ENCODE measurements at regions not wholly inside any gene's neighbourhood (a gene's known extent, or its start where the extent isn't known, plus 50 kb on each side); places are given as distances from the start of the nearest gene placed in this dataset.

DNA sequence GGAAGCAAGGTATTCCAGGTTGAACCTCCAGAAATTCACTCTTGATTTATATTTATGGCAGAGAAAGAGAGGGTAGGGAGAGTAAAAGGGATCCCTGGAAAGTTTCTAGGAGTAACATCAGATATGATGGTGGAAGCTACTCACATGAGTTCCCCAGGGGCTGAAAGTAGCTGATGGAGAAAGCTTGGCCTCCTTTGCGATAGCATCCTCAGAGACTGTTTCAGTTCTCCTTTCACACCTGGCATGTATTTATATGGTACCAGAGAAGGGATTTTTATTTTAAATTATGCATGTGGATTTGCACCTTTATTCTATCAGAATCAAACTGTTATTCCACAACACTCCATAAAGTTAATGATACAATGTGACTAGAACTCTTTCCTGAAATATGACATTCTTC, 126.3 kb upstream of the OSR1 start:
- Histone ChIP-seq H3K27me3 (replicated peaks in 2 of 5; ENCODE audit: control insufficient read depth in 4 of 5, insufficient read depth in 5 of 5, low read length in 4 of 5) (peaks cover 0 to 24% (median 4%) of the 10 kb centered on the region in 5 experiments), H3K9me3 (ENCODE audit: control extremely low read depth in 1 of 5, control insufficient read depth in 4 of 5, insufficient read depth in 2 of 5, low read depth in 1 of 5, low read length in 4 of 5) (peaks cover 0 to 3% (median 0%) of the 10 kb centered on the region in 5 experiments), H3K4me1 (ENCODE audit: control extremely low read depth in 1 of 4, control insufficient read depth in 4 of 4, insufficient read depth in 4 of 4, low read length in 3 of 4) (no peaks in the 10 kb centered on the region), H3K27ac (ENCODE audit: insufficient read depth in 1 of 2, low read depth in 1 of 2, low read length in 2 of 2, poor library complexity in 1 of 2, severe bottlenecking in 2 of 2) (no peak overlapping the region), H3K4me3 (ENCODE audit: control insufficient read depth in 1 of 7, extremely low read depth in 1 of 7, insufficient read depth in 4 of 7, low read depth in 2 of 7, low read length in 6 of 7) (no peak overlapping the region), H3K36me3 (ENCODE audit: control insufficient read depth in 4 of 4, insufficient read depth in 4 of 4, low read length in 3 of 4) (no peaks in the 10 kb centered on the region)
- no peak for DNase-seq
- WGBS (ENCODE audit: insufficient coverage), result no CpG with 5 or more reads among the region's 1 CpG
- POLR2A ChIA-PET, result no interaction called here
- CTCF ChIA-PET, result no interaction called here

DNA sequence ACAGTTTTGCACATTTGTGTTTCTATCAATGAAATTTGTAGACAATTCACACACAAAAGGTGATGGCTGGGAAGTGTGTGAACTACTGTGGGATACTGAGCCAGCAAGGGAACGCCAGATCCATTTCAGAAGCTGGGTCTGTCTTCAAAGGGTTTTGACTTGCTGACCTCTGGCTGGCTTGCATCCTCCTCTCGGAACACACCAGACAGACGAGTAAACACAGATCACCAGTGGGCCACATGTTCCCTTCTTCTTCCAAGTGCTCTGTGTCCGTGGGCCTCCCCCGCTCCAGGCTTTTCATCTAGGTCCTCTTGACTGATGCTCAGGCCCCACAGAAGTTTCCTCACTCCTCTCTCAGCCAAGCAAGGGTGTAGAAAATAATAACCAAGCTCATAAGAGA, 122.2 kb upstream of the OSR1 start:
- ChIA-PET POLR2A (no interaction called here), CTCF (no interaction called here)
- Histone ChIP-seq H3K27me3 (replicated peaks in 2 of 5; ENCODE audit: control insufficient read depth in 4 of 5, insufficient read depth in 5 of 5, low read length in 4 of 5) (peaks cover 0 to 42% (median 12%) of the 10 kb centered on the region in 5 experiments), H3K4me1 (ENCODE audit: control extremely low read depth in 1 of 4, control insufficient read depth in 4 of 4, insufficient read depth in 4 of 4, low read length in 3 of 4) (no peaks in the 10 kb centered on the region), H3K4me3 (ENCODE audit: control insufficient read depth in 1 of 7, extremely low read depth in 1 of 7, insufficient read depth in 4 of 7, low read depth in 2 of 7, low read length in 6 of 7) (no peak overlapping the region), H3K36me3 (ENCODE audit: control insufficient read depth in 4 of 4, insufficient read depth in 4 of 4, low read length in 3 of 4) (no peaks in the 10 kb centered on the region), H3K27ac (ENCODE audit: insufficient read depth in 1 of 2, low read depth in 1 of 2, low read length in 2 of 2, poor library complexity in 1 of 2, severe bottlenecking in 2 of 2) (no peak overlapping the region), H3K9me3 (ENCODE audit: control extremely low read depth in 1 of 5, control insufficient read depth in 4 of 5, insufficient read depth in 2 of 5, low read depth in 1 of 5, low read length in 4 of 5) (peaks cover 0 to 5% (median 0%) of the 10 kb centered on the region in 5 experiments)
- 100% methylated on average over 3 of the region's 5 CpGs for WGBS (ENCODE audit: insufficient coverage)
- DNase-seq, result no peak

DNA sequence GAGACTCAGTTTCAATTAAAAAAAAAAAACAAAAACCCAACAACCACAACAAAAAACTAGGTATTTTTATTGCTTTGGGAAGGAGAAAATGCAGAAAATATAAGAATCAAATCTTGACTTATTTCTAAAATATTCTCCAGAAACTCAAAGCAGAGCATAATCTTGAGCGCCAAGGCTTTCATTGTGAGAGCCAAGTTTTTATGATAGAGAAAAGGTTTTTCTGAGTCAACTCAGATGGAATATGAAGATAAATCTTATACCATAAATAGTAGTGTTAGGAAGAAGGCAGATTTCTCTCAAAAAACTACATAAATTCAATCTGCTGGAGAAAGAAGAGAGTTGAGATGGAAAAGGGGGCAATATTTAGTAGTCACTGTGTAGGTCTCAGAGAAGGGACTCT, 121.2 kb upstream of the OSR1 start:
- peaks cover 0 to 5% (median 0%) of the 10 kb centered on the region in 5 experiments for H3K9me3 ChIP-seq (ENCODE audit: control extremely low read depth in 1 of 5, control insufficient read depth in 4 of 5, insufficient read depth in 2 of 5, low read depth in 1 of 5, low read length in 4 of 5)

GRCh38 chr2:19478409-19478808, 120.0 kb upstream of the OSR1 start:
- peaks cover 0 to 48% (median 13%) of the 10 kb centered on the region in 5 experiments for H3K27me3 ChIP-seq (replicated peaks in 2 of 5; ENCODE audit: control insufficient read depth in 4 of 5, insufficient read depth in 5 of 5, low read length in 4 of 5)
- H3K36me3 ChIP-seq (ENCODE audit: control insufficient read depth in 4 of 4, insufficient read depth in 4 of 4, low read length in 3 of 4), result no peaks in the 10 kb centered on the region
- peaks cover 0 to 5% (median 0%) of the 10 kb centered on the region in 5 experiments for H3K9me3 ChIP-seq (ENCODE audit: control extremely low read depth in 1 of 5, control insufficient read depth in 4 of 5, insufficient read depth in 2 of 5, low read depth in 1 of 5, low read length in 4 of 5)
- H3K4me3 ChIP-seq (ENCODE audit: control insufficient read depth in 1 of 7, extremely low read depth in 1 of 7, insufficient read depth in 4 of 7, low read depth in 2 of 7, low read length in 6 of 7), result no peak overlapping the region
- ChIA-PET CTCF (no interaction called here), POLR2A (no interaction called here)
- WGBS (ENCODE audit: insufficient coverage), result no CpG with 5 or more reads among the region's 1 CpG
- H3K27ac ChIP-seq (ENCODE audit: insufficient read depth in 1 of 2, low read depth in 1 of 2, low read length in 2 of 2, poor library complexity in 1 of 2, severe bottlenecking in 2 of 2), result no peak overlapping the region
- DNase-seq, result no peak
- H3K4me1 ChIP-seq (ENCODE audit: control extremely low read depth in 1 of 4, control insufficient read depth in 4 of 4, insufficient read depth in 4 of 4, low read length in 3 of 4), result peaks cover 5 to 13% (median 9%) of the 10 kb centered on the region in 4 experiments

More for the DNA sequence above, 121.2 kb upstream of the OSR1 start:
- WGBS (ENCODE audit: insufficient coverage), result no CpG with 5 or more reads among the region's 1 CpG
- CTCF ChIA-PET, result no interaction called here
- POLR2A ChIA-PET, result no interaction called here
- no peak overlapping the region for H3K27ac ChIP-seq (ENCODE audit: insufficient read depth in 1 of 2, low read depth in 1 of 2, low read length in 2 of 2, poor library complexity in 1 of 2, severe bottlenecking in 2 of 2)
- H3K27me3 ChIP-seq (replicated peaks in 2 of 5; ENCODE audit: control insufficient read depth in 4 of 5, insufficient read depth in 5 of 5, low read length in 4 of 5), result peaks cover 0 to 48% (median 12%) of the 10 kb centered on the region in 5 experiments
- peaks cover 0 to under 1% (median under 1%) of the 10 kb centered on the region in 4 experiments for H3K4me1 ChIP-seq (ENCODE audit: control extremely low read depth in 1 of 4, control insufficient read depth in 4 of 4, insufficient read depth in 4 of 4, low read length in 3 of 4)
- H3K4me3 ChIP-seq (ENCODE audit: control insufficient read depth in 1 of 7, extremely low read depth in 1 of 7, insufficient read depth in 4 of 7, low read depth in 2 of 7, low read length in 6 of 7), result no peak overlapping the region
- no peaks in the 10 kb centered on the region for H3K36me3 ChIP-seq (ENCODE audit: control insufficient read depth in 4 of 4, insufficient read depth in 4 of 4, low read length in 3 of 4)
- DNase-seq, result no peak

- no peak for DNase-seq
- WGBS (ENCODE audit: insufficient coverage), result no CpG with 5 or more reads among the region's 2 CpGs
- Histone ChIP-seq H3K4me3 (ENCODE audit: control insufficient read depth in 1 of 7, extremely low read depth in 1 of 7, insufficient read depth in 4 of 7, low read depth in 2 of 7, low read length in 6 of 7) (no peak overlapping the region), H3K4me1 (ENCODE audit: control extremely low read depth in 1 of 4, control insufficient read depth in 4 of 4, insufficient read depth in 4 of 4, low read length in 3 of 4) (peaks cover 7 to 21% (median 12%) of the 10 kb centered on the region in 4 experiments), H3K27me3 (replicated peaks in 2 of 5; ENCODE audit: control insufficient read depth in 4 of 5, insufficient read depth in 5 of 5, low read length in 4 of 5) (peaks cover 8 to 62% (median 16%) of the 10 kb centered on the region in 5 experiments), H3K27ac (ENCODE audit: insufficient read depth in 1 of 2, low read depth in 1 of 2, low read length in 2 of 2, poor library complexity in 1 of 2, severe bottlenecking in 2 of 2) (no peak overlapping the region), H3K36me3 (ENCODE audit: control insufficient read depth in 4 of 4, insufficient read depth in 4 of 4, low read length in 3 of 4) (no peaks in the 10 kb centered on the region), H3K9me3 (ENCODE audit: control extremely low read depth in 1 of 5, control insufficient read depth in 4 of 5, insufficient read depth in 2 of 5, low read depth in 1 of 5, low read length in 4 of 5) (peaks cover 0 to 5% (median 0%) of the 10 kb centered on the region in 5 experiments)
- ChIA-PET CTCF (interaction anchor here (0.7 kb wide), 1 partner anchor 115 kb away, joined by 3 read pairs; no protein-coding TSS in a partner anchor), POLR2A (no interaction called here)
Observed at GRCh38 chr2:19476327-19476726, 117.9 kb upstream of the OSR1 start.

DNA sequence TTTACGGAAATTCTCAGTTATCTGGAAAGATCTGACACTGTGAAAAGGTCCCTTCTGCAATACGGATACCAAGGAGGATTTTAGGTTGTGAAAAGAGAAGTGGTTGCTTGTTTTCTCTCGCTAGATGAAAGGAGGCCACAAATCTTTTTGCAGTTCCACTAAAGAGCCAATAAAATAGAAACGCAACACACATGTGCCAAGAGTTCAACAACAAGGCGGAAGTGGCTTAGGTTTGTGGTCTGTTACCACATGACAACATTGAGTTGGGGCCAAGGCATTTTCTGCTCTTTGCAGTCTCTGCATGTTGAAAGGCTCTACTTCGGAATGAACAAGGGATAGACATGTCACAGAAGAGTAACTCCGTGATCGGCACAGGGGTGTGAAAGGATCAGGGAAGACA, 115.7 kb upstream of the OSR1 start:
- Histone ChIP-seq H3K27me3 (replicated peaks in 2 of 5; ENCODE audit: control insufficient read depth in 4 of 5, insufficient read depth in 5 of 5, low read length in 4 of 5) (peaks cover 8 to 70% (median 32%) of the 10 kb centered on the region in 5 experiments), H3K27ac (ENCODE audit: insufficient read depth in 1 of 2, low read depth in 1 of 2, low read length in 2 of 2, poor library complexity in 1 of 2, severe bottlenecking in 2 of 2) (no peak overlapping the region), H3K36me3 (ENCODE audit: control insufficient read depth in 4 of 4, insufficient read depth in 4 of 4, low read length in 3 of 4) (no peaks in the 10 kb centered on the region), H3K9me3 (ENCODE audit: control extremely low read depth in 1 of 5, control insufficient read depth in 4 of 5, insufficient read depth in 2 of 5, low read depth in 1 of 5, low read length in 4 of 5) (peaks cover 0 to 5% (median 0%) of the 10 kb centered on the region in 5 experiments), H3K4me3 (ENCODE audit: control insufficient read depth in 1 of 7, extremely low read depth in 1 of 7, insufficient read depth in 4 of 7, low read depth in 2 of 7, low read length in 6 of 7) (peak overlapping the region in 1 of 7 experiments; percentile 24), H3K4me1 (ENCODE audit: control extremely low read depth in 1 of 4, control insufficient read depth in 4 of 4, insufficient read depth in 4 of 4, low read length in 3 of 4) (peaks cover 7 to 21% (median 12%) of the 10 kb centered on the region in 4 experiments)
- CTCF ChIA-PET, result no interaction called here
- WGBS (ENCODE audit: insufficient coverage), result 0% methylated on average over 6 of the region's 8 CpGs
- DNase-seq, result peak; percentile 85 to 96 (median 95)
- POLR2A ChIA-PET, result no interaction called here

DNA sequence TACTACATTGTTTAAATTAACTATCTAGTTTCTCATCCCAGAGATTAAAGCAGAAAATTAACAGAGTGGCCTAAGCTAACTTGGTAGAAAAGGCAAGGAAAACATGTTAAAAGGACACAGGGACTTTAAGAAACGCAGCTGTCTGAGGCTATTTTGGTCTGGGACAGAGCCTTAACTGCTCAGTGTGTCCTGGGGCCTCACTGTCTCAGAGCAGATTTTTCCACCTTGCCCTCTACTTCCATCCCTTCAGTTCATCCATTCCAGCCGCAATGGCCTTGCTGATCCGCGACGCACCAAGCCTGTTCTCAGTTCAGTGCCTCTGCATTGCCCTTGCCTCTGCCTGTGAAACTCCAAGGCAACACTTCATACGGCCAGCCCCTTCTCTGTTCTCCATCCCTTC, 114.9 kb upstream of the OSR1 start:
- no peak for DNase-seq
- peak overlapping the region in 1 of 7 experiments; percentile 44 for H3K4me3 ChIP-seq (ENCODE audit: control insufficient read depth in 1 of 7, extremely low read depth in 1 of 7, insufficient read depth in 4 of 7, low read depth in 2 of 7, low read length in 6 of 7)
- no peak overlapping the region for H3K27ac ChIP-seq (ENCODE audit: insufficient read depth in 1 of 2, low read depth in 1 of 2, low read length in 2 of 2, poor library complexity in 1 of 2, severe bottlenecking in 2 of 2)
- ChIA-PET POLR2A (no interaction called here), CTCF (no interaction called here)
- H3K27me3 ChIP-seq (replicated peaks in 2 of 5; ENCODE audit: control insufficient read depth in 4 of 5, insufficient read depth in 5 of 5, low read length in 4 of 5), result peaks cover 8 to 68% (median 32%) of the 10 kb centered on the region in 5 experiments
- H3K4me1 ChIP-seq (ENCODE audit: control extremely low read depth in 1 of 4, control insufficient read depth in 4 of 4, insufficient read depth in 4 of 4, low read length in 3 of 4), result peaks cover 7 to 21% (median 12%) of the 10 kb centered on the region in 4 experiments
- peaks cover 0 to 5% (median 0%) of the 10 kb centered on the region in 5 experiments for H3K9me3 ChIP-seq (ENCODE audit: control extremely low read depth in 1 of 5, control insufficient read depth in 4 of 5, insufficient read depth in 2 of 5, low read depth in 1 of 5, low read length in 4 of 5)
- H3K36me3 ChIP-seq (ENCODE audit: control insufficient read depth in 4 of 4, insufficient read depth in 4 of 4, low read length in 3 of 4), result no peaks in the 10 kb centered on the region
- 74% methylated on average over 6 of the region's 6 CpGs for WGBS (ENCODE audit: insufficient coverage)
